T-cell (primary cell): ENCODE measurements at regions not wholly inside any gene's neighbourhood (a gene's known extent, or its start where the extent isn't known, plus 50 kb on each side); places are given as distances from the start of the nearest gene placed in this dataset.
"Not testable (repeated sequence)": the region's sequence is repeated elsewhere in the genome, so short reads cannot be mapped to it uniquely, and the experiment has no call there.

ENCODE experiments used
- ATAC-seq, 4 experiments: fragments of 200-7000 bp in 3 of 4; fragments of 150-1000 bp in 1 of 4; cut with Tn5 transposase; replicated peaks in 1 of 4; 1 replicate in 3 of 4; 2 replicates in 1 of 4; pipeline ENCODE4 v1.10.0; 2021; ENCODE audit warnings: moderate library complexity in 3 of 4, mild to moderate bottlenecking in 2 of 4, moderate number of reproducible peaks in 1 of 4
- CTCF ChIA-PET, 2 donors: fragments of 300-600 bp; sonication (Branson Sonifier 250); formaldehyde crosslinking; loops; one replicate each; lab custom pipeline; 2022; ENCODE audit warnings: antibody characterized with exemption in 2 of 2; lab: Charles Lee
- POLR2A ChIA-PET, 2 donors: fragments of 300-600 bp; sonication (Branson Sonifier 250); formaldehyde crosslinking; loops; one replicate each; lab custom pipeline; 2022; ENCODE audit warnings: antibody characterized with exemption in 2 of 2; lab: Charles Lee
- DNase-seq, 35 experiments: peaks; one replicate each; pipeline versions ENCODE4 v3.0.0 to v3.0.0-alpha.2; 2013 to 2023
- H3K27ac ChIP-seq: one replicate; pipeline ENCODE4 v1.5.1; 2013; ENCODE audit warnings: low read length
- H3K27me3 ChIP-seq, 2 experiments: replicated peaks in 1 of 2; 1 replicate in 1 of 2; 2 replicates in 1 of 2; pipeline versions ENCODE4 v1.6.1 to v1.7.0; 2013; ENCODE audit warnings: low read length in 1 of 2, mixed read lengths in 1 of 2; ENCODE audit not compliant: control insufficient read depth in 2 of 2, insufficient read depth in 2 of 2; ENCODE audit errors: extremely low read depth in 1 of 2
- H3K36me3 ChIP-seq, 2 donors: 1 replicate in 1 of 2; 2 replicates in 1 of 2; pipeline versions ENCODE4 v1.6.1 to v1.7.0; 2013; ENCODE audit warnings: low read length in 1 of 2; ENCODE audit not compliant: control insufficient read depth in 2 of 2, insufficient read depth in 1 of 2; ENCODE audit errors: extremely low read depth in 1 of 2
- H3K4me1 ChIP-seq, 2 experiments: 1 replicate in 1 of 2; 2 replicates in 1 of 2; pipeline versions ENCODE4 v1.6.1 to v1.7.0; 2013; ENCODE audit warnings: low read length in 2 of 2, mixed read lengths in 1 of 2; ENCODE audit not compliant: insufficient read depth in 2 of 2, control insufficient read depth in 1 of 2; ENCODE audit errors: extremely low read depth in 1 of 2
- H3K4me3 ChIP-seq, 2 donors: 1 replicate in 1 of 2; 2 replicates in 1 of 2; pipeline versions ENCODE4 v1.5.1 to v1.7.0; 2013; ENCODE audit warnings: mild to moderate bottlenecking in 2 of 2, low read length in 1 of 2, moderate library complexity in 1 of 2; ENCODE audit not compliant: control insufficient read depth in 1 of 2; ENCODE audit errors: extremely low read depth in 1 of 2
- H3K9me3 ChIP-seq: 2 replicates; pipeline ENCODE4 v1.7.0; 2013
- H3K27ac Mint-ChIP-seq, 2 donors: one replicate each; pipeline ENCODE4 v1.8.0; 2020 to 2021; ENCODE audit warnings: mild to moderate bottlenecking in 2 of 2, mixed read lengths in 2 of 2
- H3K27me3 Mint-ChIP-seq, 2 donors: one replicate each; pipeline ENCODE4 v1.8.0; 2021 to 2022; ENCODE audit warnings: mixed read lengths in 2 of 2
- H3K36me3 Mint-ChIP-seq: one replicate; pipeline ENCODE4 v1.8.0; 2021; ENCODE audit warnings: mixed read lengths
- H3K4me1 Mint-ChIP-seq, 3 donors: one replicate each; pipeline ENCODE4 v1.8.0; 2020 to 2022; ENCODE audit warnings: mixed read lengths in 3 of 3, mild to moderate bottlenecking in 1 of 3
- H3K4me3 Mint-ChIP-seq, 3 donors: one replicate each; pipeline ENCODE4 v1.8.0; 2020 to 2022; ENCODE audit warnings: mild to moderate bottlenecking in 3 of 3, mixed read lengths in 3 of 3, moderate library complexity in 3 of 3
- H3K9me3 Mint-ChIP-seq, 3 donors: one replicate each; pipeline ENCODE4 v1.8.0; 2020 to 2022; ENCODE audit warnings: mixed read lengths in 3 of 3
- WGBS: methylation state at CpG from one replicate; pipeline ENCODE4 v1.1.5; 2013; ENCODE audit warnings: missing lambda C conversion rate; ENCODE audit not compliant: insufficient coverage; 5-methylcytosine and 5-hydroxymethylcytosine counted together

DNA sequence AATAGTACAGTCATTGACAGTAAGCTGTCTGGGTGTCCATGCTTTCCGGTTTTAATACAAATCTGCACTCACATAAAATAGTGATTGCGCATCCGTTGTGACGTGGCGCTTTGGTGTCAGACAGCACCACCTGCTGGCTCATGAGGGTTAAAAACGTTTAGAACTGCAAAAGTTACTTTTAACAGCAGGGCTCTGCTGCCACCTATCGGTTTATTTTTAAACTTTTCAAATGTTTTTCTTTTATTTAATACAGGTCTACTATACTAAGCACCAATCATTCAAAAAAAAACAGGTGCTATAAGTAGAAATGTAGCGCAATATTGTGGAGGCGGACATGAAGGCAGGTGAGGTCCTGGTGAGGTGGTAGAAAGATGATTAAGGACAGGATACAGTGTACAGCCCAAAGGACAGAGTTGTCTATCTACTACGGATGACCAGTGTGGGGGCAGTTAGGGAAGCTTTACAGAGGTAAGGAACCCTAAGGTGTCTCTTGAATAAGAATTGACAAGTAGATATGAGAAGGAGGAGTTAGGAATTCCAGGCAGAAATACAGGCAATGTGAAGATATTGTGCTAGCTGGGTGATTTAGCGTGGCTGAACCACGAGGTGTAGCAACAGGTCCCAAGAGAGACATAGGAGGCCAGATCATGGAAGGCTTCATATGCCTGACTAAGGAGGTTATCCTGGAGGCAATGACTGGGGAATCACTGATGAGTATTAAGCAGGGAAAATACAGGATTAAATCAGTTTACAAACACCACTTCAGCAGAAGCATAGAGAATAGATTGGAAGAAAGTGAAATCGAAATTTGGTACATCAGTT, 91.5 kb upstream of the PRB2 start:
- no peaks in the 10 kb centered on the region for H3K4me1 ChIP-seq
- DNase-seq (peak; percentile 55 to 92 (median 74)), ATAC-seq (peak; percentile 83 to 95 (median 87))
- no peak overlapping the region for H3K4me3 ChIP-seq
- H3K4me3 Mint-ChIP-seq, result no peak overlapping the region
- H3K27me3 ChIP-seq, result peaks cover 0 to 4% of the 10 kb centered on the region in 2 experiments
- ChIA-PET CTCF (interaction anchor here (0.6 to 4.9 kb wide), 17 partner anchors 59 to 1344 kb away, joined by 3 to 73 read pairs (median 4); partner anchors contain the start of gene SMIM10L1 (in 1 of the 2)), POLR2A (interaction anchor here in 1 of 2 donors (0.6 kb wide), 1 partner anchor 1276 kb away, joined by 4 read pairs; no protein-coding TSS in a partner anchor)
- 17% methylated on average over 6 of the region's 13 CpGs for WGBS
- no peak overlapping the region for H3K27ac ChIP-seq
- H3K27me3 Mint-ChIP-seq, result peaks cover 4 to 5% of the 10 kb centered on the region in 2 donors
- H3K36me3 Mint-ChIP-seq, result no peaks in the 10 kb centered on the region
- no peaks in the 10 kb centered on the region for H3K36me3 ChIP-seq
- H3K27ac Mint-ChIP-seq, result no peak overlapping the region
- H3K9me3 ChIP-seq, result no peaks in the 10 kb centered on the region
- no peaks in the 10 kb centered on the region for H3K9me3 Mint-ChIP-seq
- peaks cover 0 to 6% (median 5%) of the 10 kb centered on the region in 3 donors for H3K4me1 Mint-ChIP-seq

DNA sequence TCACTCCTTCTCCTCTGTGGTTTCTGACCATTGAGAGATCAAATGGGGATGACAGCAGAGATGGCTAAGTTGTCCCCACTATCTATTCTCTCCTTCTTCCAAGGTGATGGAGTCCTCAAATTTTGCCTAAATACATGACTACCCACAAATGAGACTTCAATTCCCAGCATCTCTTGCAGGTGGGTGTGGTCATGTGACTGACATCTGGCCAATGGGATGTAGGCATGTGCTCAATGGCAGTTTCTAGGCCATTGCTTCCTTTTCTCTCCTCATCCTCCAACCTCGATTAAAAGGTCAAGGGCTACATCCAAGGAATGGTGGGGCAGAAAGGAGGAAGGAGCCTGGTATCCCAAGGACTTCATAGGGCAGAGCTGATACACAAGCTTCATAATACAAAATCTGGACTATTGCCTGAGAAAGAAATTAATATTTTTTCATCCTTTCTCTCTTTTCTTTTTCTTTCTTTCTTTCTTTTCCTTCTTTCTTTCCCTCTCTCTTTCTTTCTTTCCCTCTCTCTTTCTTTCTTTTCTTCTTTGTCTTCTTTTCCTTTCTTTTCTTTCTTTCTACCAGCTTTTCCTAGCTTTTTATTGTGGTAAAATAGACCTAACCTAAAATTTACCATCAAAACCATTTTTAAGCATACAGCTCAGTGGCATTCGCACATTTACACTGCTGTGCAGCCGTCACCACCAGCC, 100.9 kb upstream of the PRB2 start:
- CTCF ChIA-PET, result interaction anchor here (0.6 to 1.0 kb wide), 5 partner anchors 9 to 1071 kb away, joined by 3 to 7 read pairs (median 5); no protein-coding TSS in a partner anchor
- peaks cover 25 to 27% of the 10 kb centered on the region in 2 donors for H3K27me3 Mint-ChIP-seq
- H3K9me3 ChIP-seq, result no peaks in the 10 kb centered on the region

GRCh38 chr12:11497438-11497837, 102.1 kb upstream of the PRB2 start:
- Mint-ChIP-seq H3K27ac (no peak overlapping the region), H3K4me1 (peaks cover 5 to 11% (median 9%) of the 10 kb centered on the region in 3 donors), H3K9me3 (peaks cover 0 to 10% (median 3%) of the 10 kb centered on the region in 3 donors), H3K4me3 (no peak overlapping the region), H3K27me3 (peaks cover 28 to 30% of the 10 kb centered on the region in 2 donors), H3K36me3 (no peaks in the 10 kb centered on the region)
- Histone ChIP-seq H3K4me1 (peaks cover 0 to 14% of the 10 kb centered on the region in 2 experiments), H3K4me3 (no peak overlapping the region), H3K9me3 (no peaks in the 10 kb centered on the region), H3K27ac (no peak overlapping the region), H3K36me3 (no peaks in the 10 kb centered on the region), H3K27me3 (peaks cover 0 to 34% of the 10 kb centered on the region in 2 experiments)
- ChIA-PET POLR2A (no interaction called here), CTCF (interaction anchor here in 1 of 2 donors (1.0 kb wide), 1 partner anchor 9 kb away, joined by 4 read pairs; no protein-coding TSS in a partner anchor)
- DNase-seq, result no peak
- 83% methylated on average over 7 of the region's 7 CpGs for WGBS
- no peak for ATAC-seq

More for the DNA sequence above, 100.9 kb upstream of the PRB2 start:
- Mint-ChIP-seq H3K36me3 (no peaks in the 10 kb centered on the region), H3K27ac (no peak overlapping the region), H3K9me3 (peaks cover 0 to 10% (median 3%) of the 10 kb centered on the region in 3 donors), H3K4me1 (peaks cover 5 to 11% (median 9%) of the 10 kb centered on the region in 3 donors), H3K4me3 (no peak overlapping the region)
- DNase-seq, result no peak
- ATAC-seq, result no peak
- POLR2A ChIA-PET, result interaction anchor here (0.5 to 0.6 kb wide), 2 partner anchors 10 to 537 kb away, joined by 3 read pairs; no protein-coding TSS in a partner anchor
- H3K4me3 ChIP-seq, result no peak overlapping the region
- H3K36me3 ChIP-seq, result no peaks in the 10 kb centered on the region
- WGBS, result 76% methylated on average over 2 of the region's 3 CpGs
- peaks cover 0 to 31% of the 10 kb centered on the region in 2 experiments for H3K27me3 ChIP-seq
- peaks cover 0 to 14% of the 10 kb centered on the region in 2 experiments for H3K4me1 ChIP-seq
- H3K27ac ChIP-seq, result no peak overlapping the region

- Mint-ChIP-seq H3K36me3 (no peaks in the 10 kb centered on the region), H3K27me3 (peaks cover 28 to 35% of the 10 kb centered on the region in 2 donors), H3K9me3 (peaks cover 0 to 10% (median 3%) of the 10 kb centered on the region in 3 donors), H3K4me3 (no peak overlapping the region), H3K27ac (no peak overlapping the region), H3K4me1 (peaks cover 5 to 11% (median 9%) of the 10 kb centered on the region in 3 donors)
- ATAC-seq, result no peak
- Histone ChIP-seq H3K9me3 (no peaks in the 10 kb centered on the region), H3K27me3 (peaks cover 0 to 32% of the 10 kb centered on the region in 2 experiments), H3K4me3 (no peak overlapping the region), H3K4me1 (peaks cover 0 to 14% of the 10 kb centered on the region in 2 experiments), H3K36me3 (no peaks in the 10 kb centered on the region), H3K27ac (no peak overlapping the region)
- ChIA-PET POLR2A (no interaction called here), CTCF (no interaction called here)
- DNase-seq, result no peak
- WGBS, result 79% methylated on average over 2 of the region's 4 CpGs
These were observed 102.6 kb upstream of the PRB2 start for GRCh38 chr12:11497995-11498394.

DNA sequence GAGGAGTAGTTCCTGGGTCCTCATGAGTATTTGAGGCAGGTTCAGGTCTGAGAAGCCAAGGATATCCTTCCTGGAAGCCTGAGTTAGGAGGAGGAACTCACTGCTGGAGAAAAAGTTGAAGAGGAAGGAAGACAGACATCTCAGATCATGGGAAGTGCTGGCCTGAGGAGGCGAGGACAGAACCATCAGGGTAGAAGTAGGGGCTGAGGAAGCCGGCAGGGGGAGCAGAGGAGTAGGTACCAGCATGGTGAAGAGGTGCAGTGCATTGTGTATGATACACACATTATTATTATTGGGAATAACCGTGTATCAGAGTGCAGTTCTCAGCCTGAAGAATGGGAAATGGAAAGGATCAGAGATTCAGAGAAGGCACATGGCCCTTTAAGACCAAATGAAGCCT, 103.2 kb upstream of the PRB2 start:
- WGBS, result 33% methylated on average over 2 of the region's 3 CpGs
- H3K4me3 ChIP-seq, H3K27ac Mint-ChIP-seq, ATAC-seq, DNase-seq, H3K27ac ChIP-seq, H3K9me3 ChIP-seq, H3K36me3 ChIP-seq, H3K36me3 Mint-ChIP-seq, H3K4me3 Mint-ChIP-seq, H3K9me3 Mint-ChIP-seq, CTCF ChIA-PET, POLR2A ChIA-PET: not testable (repeated sequence)
- Histone ChIP-seq H3K27me3 (peaks cover 0 to 32% of the 10 kb centered on the region in 2 experiments), H3K4me1 (peaks cover 0 to 14% of the 10 kb centered on the region in 2 experiments)
- peaks cover 5 to 11% (median 9%) of the 10 kb centered on the region in 3 donors for H3K4me1 Mint-ChIP-seq
- peaks cover 30 to 36% of the 10 kb centered on the region in 2 donors for H3K27me3 Mint-ChIP-seq

DNA sequence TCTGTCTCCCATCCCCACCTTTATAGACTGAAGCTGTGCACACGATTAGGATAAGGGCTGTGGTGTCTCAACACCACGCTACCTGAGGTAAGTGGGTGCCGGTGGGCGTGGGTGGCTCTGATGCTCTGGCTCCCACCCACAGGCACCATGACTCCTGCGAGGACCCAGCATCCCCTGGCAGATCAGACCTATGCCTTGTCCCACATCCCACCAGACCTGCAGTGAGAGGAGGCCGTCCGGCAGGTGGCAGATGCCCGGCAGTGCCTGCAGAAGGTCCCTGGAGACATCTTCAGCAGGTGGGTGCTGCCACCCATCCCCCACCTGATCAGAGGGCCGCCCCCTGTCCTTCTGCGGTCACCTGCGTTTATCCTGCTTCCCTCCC, 104.4 kb upstream of the PRB2 start:
- ATAC-seq (no peak), DNase-seq (no peak)
- Histone ChIP-seq H3K9me3 (no peaks in the 10 kb centered on the region), H3K4me3 (no peak overlapping the region), H3K27ac (no peak overlapping the region), H3K4me1 (peaks cover 0 to 14% of the 10 kb centered on the region in 2 experiments), H3K36me3 (no peaks in the 10 kb centered on the region), H3K27me3 (peaks cover 0 to 38% of the 10 kb centered on the region in 2 experiments)
- H3K4me1 Mint-ChIP-seq, result peaks cover 5 to 11% (median 9%) of the 10 kb centered on the region in 3 donors
- H3K36me3 Mint-ChIP-seq, result no peaks in the 10 kb centered on the region
- 89% methylated on average over 7 of the region's 11 CpGs for WGBS
- H3K9me3 Mint-ChIP-seq, result peaks cover 0 to 10% (median 3%) of the 10 kb centered on the region in 3 donors
- no peak overlapping the region for H3K27ac Mint-ChIP-seq
- CTCF ChIA-PET, result no interaction called here
- H3K27me3 Mint-ChIP-seq, result peaks cover 31 to 34% of the 10 kb centered on the region in 2 donors
- H3K4me3 Mint-ChIP-seq, result no peak overlapping the region
- POLR2A ChIA-PET, result interaction anchor here in 1 of 2 donors (0.6 kb wide), 1 partner anchor 1545 kb away, joined by 3 read pairs; no protein-coding TSS in a partner anchor
